SK-N-SH treated with all-trans-retinoic acid at 6 μM for 48 hours (cell line): ENCODE measurements at regions not wholly inside any gene's neighbourhood (a gene's known extent, or its start where the extent isn't known, plus 50 kb on each side); places are given as distances from the start of the nearest gene placed in this dataset.

Experiments used
- ATAC-seq: fragments of 200-7000 bp; cut with Tn5 transposase; 3 replicates; pipeline ENCODE4 v1.9.1; 2020; ENCODE audit warnings: mild to moderate bottlenecking, moderate library complexity
- BACH2 ChIP-seq: fragments of 250-450 bp; sonication (Bioruptor Pico); IDR thresholded peaks from 2 replicates; pipeline ENCODE4 v1.9.0; 2021; ENCODE audit warnings: mild to moderate bottlenecking, borderline replicate concordance
- GLIS3 ChIP-seq: fragments of 250-450 bp; sonication (Bioruptor Pico); IDR thresholded peaks from 2 replicates; pipeline ENCODE4 v1.5.0; 2020; ENCODE audit warnings: mild to moderate bottlenecking, moderate library complexity
- ISL1 ChIP-seq: fragments of 250-450 bp; sonication (Bioruptor Pico); IDR thresholded peaks from 2 replicates; pipeline ENCODE4 v2.1.2; 2022; ENCODE audit warnings: mild to moderate bottlenecking, moderate library complexity
- PPARA ChIP-seq: fragments of 250-450 bp; sonication (Bioruptor Pico); IDR thresholded peaks from 2 replicates; pipeline ENCODE4 v1.5.0; 2020; ENCODE audit warnings: mild to moderate bottlenecking, borderline replicate concordance
- RARB ChIP-seq: fragments of 250-450 bp; sonication (Bioruptor Pico); IDR thresholded peaks from 2 replicates; pipeline ENCODE4 v1.8.0; 2021; ENCODE audit warnings: mild to moderate bottlenecking, moderate library complexity
- SNAI2 ChIP-seq: fragments of 250-450 bp; sonication (Bioruptor Pico); IDR thresholded peaks from 2 replicates; pipeline ENCODE4 v1.5.0; 2020; ENCODE audit warnings: mild to moderate bottlenecking, moderate library complexity
- TCF4 ChIP-seq: fragments of 250-450 bp; sonication (Bioruptor Pico); IDR thresholded peaks from 2 replicates; pipeline ENCODE4 v1.8.0; 2021; ENCODE audit warnings: mild to moderate bottlenecking, moderate library complexity, borderline replicate concordance
- TOX ChIP-seq: fragments of 250-450 bp; sonication (Bioruptor Pico); IDR thresholded peaks from 2 replicates; pipeline ENCODE4 v1.8.0; 2021; ENCODE audit warnings: mild to moderate bottlenecking, moderate library complexity, borderline replicate concordance
- TSHZ2 ChIP-seq: fragments of 250-450 bp; sonication (Bioruptor Pico); IDR thresholded peaks from 2 replicates; pipeline ENCODE4 v1.5.0; 2020; ENCODE audit warnings: mild to moderate bottlenecking, moderate library complexity
- ZC3H10 ChIP-seq: fragments of 250-450 bp; sonication (Bioruptor Pico); IDR thresholded peaks from 2 replicates; pipeline ENCODE4 v1.5.1; 2021; ENCODE audit warnings: mild to moderate bottlenecking, moderate library complexity
- ZFP3 ChIP-seq: fragments of 250-450 bp; sonication (Bioruptor Pico); IDR thresholded peaks from 2 replicates; pipeline ENCODE4 v1.5.0; 2020; ENCODE audit warnings: mild to moderate bottlenecking, moderate library complexity
- ZFP30 ChIP-seq: fragments of 450-650 bp; formaldehyde crosslinking; IDR thresholded peaks from 2 replicates; pipeline ENCODE4 v1.5.0; 2022; ENCODE audit warnings: mild to moderate bottlenecking, moderate library complexity
- ZNF70 ChIP-seq: fragments of 450-650 bp; formaldehyde crosslinking; IDR thresholded peaks from 2 replicates; pipeline ENCODE4 v1.5.0; 2020; ENCODE audit warnings: mild to moderate bottlenecking, moderate library complexity
- ZNF8 ChIP-seq: fragments of 450-650 bp; formaldehyde crosslinking; IDR thresholded peaks from 2 replicates; pipeline ENCODE4 v1.5.0; 2020; ENCODE audit warnings: mild to moderate bottlenecking, moderate library complexity
- TF ChIP-seq, protein P1 (sequence below): fragments of 250-450 bp; sonication (Bioruptor Pico); IDR thresholded peaks from 2 replicates; pipeline ENCODE4 v1.5.1; 2021; ENCODE audit warnings: mild to moderate bottlenecking, moderate library complexity
- TF ChIP-seq, protein P2 (sequence below): fragments of 250-450 bp; sonication (Bioruptor Pico); IDR thresholded peaks from 2 replicates; pipeline ENCODE4 v1.8.0; 2021; ENCODE audit warnings: low read depth, mild to moderate bottlenecking, moderate library complexity, borderline replicate concordance
- TF ChIP-seq, protein P3 (sequence below): fragments of 250-450 bp; sonication (Bioruptor Pico); IDR thresholded peaks from 2 replicates; pipeline ENCODE4 v1.8.0; 2020; ENCODE audit warnings: mild to moderate bottlenecking, moderate library complexity, borderline replicate concordance
- TF ChIP-seq, protein P4 (sequence below): fragments of 250-450 bp; sonication (Bioruptor Pico); IDR thresholded peaks from 2 replicates; pipeline ENCODE4 v1.5.1; 2020; ENCODE audit warnings: low read depth, mild to moderate bottlenecking, moderate library complexity

DNA sequence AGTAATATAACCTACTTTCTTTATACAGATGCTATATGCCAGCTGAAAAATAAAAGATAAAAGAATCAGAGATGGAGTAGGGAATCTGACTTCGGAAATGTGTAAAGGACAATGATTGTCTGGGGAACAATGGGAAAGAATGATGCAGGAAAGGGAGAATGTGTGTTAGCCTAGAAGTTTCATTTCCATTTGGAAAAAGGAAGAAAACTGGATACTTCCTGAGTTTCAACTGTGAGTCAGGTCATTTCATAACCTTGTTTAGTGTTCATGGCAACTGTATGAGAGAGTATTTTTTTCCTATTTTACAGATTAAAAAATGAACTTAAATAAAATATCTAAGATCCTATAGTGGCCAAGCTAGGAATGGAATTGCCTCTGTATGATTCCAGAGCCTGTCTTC lies 261.3 kb upstream of the NECTIN3 start:
- ATAC-seq = no peak
- TF ChIP-seq, protein P1, sequence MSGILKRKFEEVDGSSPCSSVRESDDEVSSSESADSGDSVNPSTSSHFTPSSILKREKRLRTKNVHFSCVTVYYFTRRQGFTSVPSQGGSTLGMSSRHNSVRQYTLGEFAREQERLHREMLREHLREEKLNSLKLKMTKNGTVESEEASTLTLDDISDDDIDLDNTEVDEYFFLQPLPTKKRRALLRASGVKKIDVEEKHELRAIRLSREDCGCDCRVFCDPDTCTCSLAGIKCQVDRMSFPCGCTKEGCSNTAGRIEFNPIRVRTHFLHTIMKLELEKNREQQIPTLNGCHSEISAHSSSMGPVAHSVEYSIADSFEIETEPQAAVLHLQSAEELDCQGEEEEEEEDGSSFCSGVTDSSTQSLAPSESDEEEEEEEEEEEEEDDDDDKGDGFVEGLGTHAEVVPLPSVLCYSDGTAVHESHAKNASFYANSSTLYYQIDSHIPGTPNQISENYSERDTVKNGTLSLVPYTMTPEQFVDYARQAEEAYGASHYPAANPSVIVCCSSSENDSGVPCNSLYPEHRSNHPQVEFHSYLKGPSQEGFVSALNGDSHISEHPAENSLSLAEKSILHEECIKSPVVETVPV = no peak
- TF ChIP-seq ZFP30 = no peak
- no peak for TF ChIP-seq SNAI2
- TF ChIP-seq GLIS3 = no peak
- TF ChIP-seq TCF4 (CRISPR knock-in tag) = no peak
- TF ChIP-seq, protein P2, sequence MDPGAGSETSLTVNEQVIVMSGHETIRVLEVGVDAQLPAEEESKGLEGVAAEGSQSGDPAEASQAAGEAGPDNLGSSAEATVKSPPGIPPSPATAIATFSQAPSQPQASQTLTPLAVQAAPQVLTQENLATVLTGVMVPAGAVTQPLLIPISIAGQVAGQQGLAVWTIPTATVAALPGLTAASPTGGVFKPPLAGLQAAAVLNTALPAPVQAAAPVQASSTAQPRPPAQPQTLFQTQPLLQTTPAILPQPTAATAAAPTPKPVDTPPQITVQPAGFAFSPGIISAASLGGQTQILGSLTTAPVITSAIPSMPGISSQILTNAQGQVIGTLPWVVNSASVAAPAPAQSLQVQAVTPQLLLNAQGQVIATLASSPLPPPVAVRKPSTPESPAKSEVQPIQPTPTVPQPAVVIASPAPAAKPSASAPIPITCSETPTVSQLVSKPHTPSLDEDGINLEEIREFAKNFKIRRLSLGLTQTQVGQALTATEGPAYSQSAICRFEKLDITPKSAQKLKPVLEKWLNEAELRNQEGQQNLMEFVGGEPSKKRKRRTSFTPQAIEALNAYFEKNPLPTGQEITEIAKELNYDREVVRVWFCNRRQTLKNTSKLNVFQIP (CRISPR knock-in tag) = no peak
- no peak for TF ChIP-seq PPARA (CRISPR knock-in tag)
- no peak for TF ChIP-seq BACH2 (CRISPR knock-in tag)
- no peak for TF ChIP-seq TSHZ2
- no peak for TF ChIP-seq ZFP3
- TF ChIP-seq, protein P3, sequence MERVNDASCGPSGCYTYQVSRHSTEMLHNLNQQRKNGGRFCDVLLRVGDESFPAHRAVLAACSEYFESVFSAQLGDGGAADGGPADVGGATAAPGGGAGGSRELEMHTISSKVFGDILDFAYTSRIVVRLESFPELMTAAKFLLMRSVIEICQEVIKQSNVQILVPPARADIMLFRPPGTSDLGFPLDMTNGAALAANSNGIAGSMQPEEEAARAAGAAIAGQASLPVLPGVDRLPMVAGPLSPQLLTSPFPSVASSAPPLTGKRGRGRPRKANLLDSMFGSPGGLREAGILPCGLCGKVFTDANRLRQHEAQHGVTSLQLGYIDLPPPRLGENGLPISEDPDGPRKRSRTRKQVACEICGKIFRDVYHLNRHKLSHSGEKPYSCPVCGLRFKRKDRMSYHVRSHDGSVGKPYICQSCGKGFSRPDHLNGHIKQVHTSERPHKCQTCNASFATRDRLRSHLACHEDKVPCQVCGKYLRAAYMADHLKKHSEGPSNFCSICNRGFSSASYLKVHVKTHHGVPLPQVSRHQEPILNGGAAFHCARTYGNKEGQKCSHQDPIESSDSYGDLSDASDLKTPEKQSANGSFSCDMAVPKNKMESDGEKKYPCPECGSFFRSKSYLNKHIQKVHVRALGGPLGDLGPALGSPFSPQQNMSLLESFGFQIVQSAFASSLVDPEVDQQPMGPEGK (CRISPR knock-in tag) = no peak
- no peak for TF ChIP-seq ZNF8 (CRISPR knock-in tag)
- no peak for TF ChIP-seq TOX (CRISPR knock-in tag)
- no peak for TF ChIP-seq ISL1

DNA sequence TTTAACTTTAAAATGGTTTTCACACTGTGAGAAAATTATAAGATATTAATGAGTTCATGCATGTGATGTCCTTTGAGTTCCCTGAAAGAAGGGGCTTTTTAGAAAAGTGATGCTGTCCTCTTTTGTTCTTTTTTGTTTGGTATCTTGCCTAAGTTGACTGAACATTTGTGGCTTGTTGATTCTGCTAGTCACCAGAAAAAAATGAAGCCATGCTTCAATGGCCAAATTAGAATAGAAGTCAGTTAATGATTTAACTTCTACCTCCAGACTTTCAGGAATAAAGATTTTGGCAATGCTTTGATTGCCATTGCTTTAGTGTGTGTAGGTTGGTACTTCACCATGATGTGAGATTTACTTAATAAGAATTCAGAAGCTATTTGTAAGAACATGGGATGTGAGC lies 260.6 kb upstream of the NECTIN3 start:
- TF ChIP-seq GLIS3 (no peak), BACH2 (CRISPR knock-in tag) (no peak), TOX (CRISPR knock-in tag) (no peak), ZC3H10 (no peak), PPARA (CRISPR knock-in tag) (no peak)
- TF ChIP-seq, protein P1 = no peak
- TF ChIP-seq, protein P2 (CRISPR knock-in tag) = no peak
- ATAC-seq = no peak

- ATAC-seq = no peak
- TF ChIP-seq, protein P3 (CRISPR knock-in tag) = no peak
- TF ChIP-seq BACH2 (CRISPR knock-in tag) = no peak
- TF ChIP-seq, protein P4, sequence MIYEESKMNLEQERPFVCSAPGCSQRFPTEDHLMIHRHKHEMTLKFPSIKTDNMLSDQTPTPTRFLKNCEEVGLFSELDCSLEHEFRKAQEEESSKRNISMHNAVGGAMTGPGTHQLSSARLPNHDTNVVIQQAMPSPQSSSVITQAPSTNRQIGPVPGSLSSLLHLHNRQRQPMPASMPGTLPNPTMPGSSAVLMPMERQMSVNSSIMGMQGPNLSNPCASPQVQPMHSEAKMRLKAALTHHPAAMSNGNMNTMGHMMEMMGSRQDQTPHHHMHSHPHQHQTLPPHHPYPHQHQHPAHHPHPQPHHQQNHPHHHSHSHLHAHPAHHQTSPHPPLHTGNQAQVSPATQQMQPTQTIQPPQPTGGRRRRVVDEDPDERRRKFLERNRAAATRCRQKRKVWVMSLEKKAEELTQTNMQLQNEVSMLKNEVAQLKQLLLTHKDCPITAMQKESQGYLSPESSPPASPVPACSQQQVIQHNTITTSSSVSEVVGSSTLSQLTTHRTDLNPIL (CRISPR knock-in tag) = no peak
- no peak for TF ChIP-seq ZFP3
- no peak for TF ChIP-seq TOX (CRISPR knock-in tag)
- TF ChIP-seq ZNF70 = no peak
- TF ChIP-seq RARB = no peak
- TF ChIP-seq, protein P2 (CRISPR knock-in tag) = no peak
Measured at GRCh38 chr3:110813541-110813940, 258.1 kb upstream of the NECTIN3 start.
